Mesendoderm (in vitro differentiated cells): ENCODE measurements at regions not wholly inside any gene's neighbourhood (a gene's known extent, or its start where the extent isn't known, plus 50 kb on each side); places are given as distances from the start of the nearest gene placed in this dataset.
A peak's percentile ranks its signal among the peaks of the same experiment; 100 is the strongest.

ENCODE experiments used
- DNase-seq: peaks from one replicate; pipeline ENCODE4 v3.0.0; 2013
- H2AK5ac ChIP-seq: 2 replicates; pipeline ENCODE4 v1.6.1; 2013; ENCODE audit warnings: low read length, inconsistent platforms
- H2BK120ac ChIP-seq: 2 replicates; pipeline ENCODE4 v1.6.1; 2013; ENCODE audit warnings: low read depth, mild to moderate bottlenecking, low read length, moderate library complexity, mixed read lengths
- H2BK15ac ChIP-seq: replicated peaks from 2 replicates; pipeline ENCODE4 v1.6.1; 2013; ENCODE audit warnings: low read depth, mild to moderate bottlenecking, moderate library complexity
- H2BK5ac ChIP-seq: 2 replicates; pipeline ENCODE4 v1.6.1; 2013; ENCODE audit warnings: low read length, inconsistent platforms
- H3K18ac ChIP-seq: 2 replicates; pipeline ENCODE4 v1.6.1; 2013; ENCODE audit warnings: mild to moderate bottlenecking, low read length, mixed read lengths
- H3K23ac ChIP-seq: one replicate; pipeline ENCODE4 v1.6.1; 2013; ENCODE audit warnings: low read length
- H3K27ac ChIP-seq: 2 replicates; pipeline ENCODE4 v1.5.1; 2013; ENCODE audit warnings: low read depth, mild to moderate bottlenecking, inconsistent platforms, low read length, moderate library complexity
- H3K27me3 ChIP-seq: 2 replicates; pipeline ENCODE4 v1.6.1; 2013; ENCODE audit warnings: low read length, control low read depth, mild to moderate bottlenecking, inconsistent platforms; ENCODE audit not compliant: insufficient read depth, poor library complexity
- H3K36me3 ChIP-seq: 2 replicates; pipeline ENCODE4 v1.6.1; 2013; ENCODE audit warnings: low read length, inconsistent platforms; ENCODE audit not compliant: control insufficient read depth, insufficient read depth
- H3K4ac ChIP-seq: one replicate; pipeline ENCODE4 v1.6.1; 2013; ENCODE audit warnings: low read depth, mild to moderate bottlenecking, low read length, moderate library complexity
- H3K4me1 ChIP-seq: 2 replicates; pipeline ENCODE4 v1.6.1; 2013; ENCODE audit warnings: low read depth, low read length, inconsistent platforms; ENCODE audit not compliant: control insufficient read depth
- H3K4me2 ChIP-seq: 2 replicates; pipeline ENCODE4 v1.6.1; 2013; ENCODE audit warnings: low read length
- H3K4me3 ChIP-seq: 2 replicates; pipeline ENCODE4 v1.5.1; 2013; ENCODE audit warnings: mild to moderate bottlenecking, low read length
- H3K56ac ChIP-seq: one replicate; pipeline ENCODE4 v1.6.1; 2013; ENCODE audit warnings: low read length
- H3K79me1 ChIP-seq: 2 replicates; pipeline ENCODE4 v1.6.1; 2013; ENCODE audit warnings: low read length, inconsistent platforms
- H3K79me2 ChIP-seq: 2 replicates; pipeline ENCODE4 v1.6.1; 2013; ENCODE audit warnings: mild to moderate bottlenecking, low read length; ENCODE audit not compliant: control insufficient read depth, insufficient read depth
- H3K9ac ChIP-seq: 2 replicates; pipeline ENCODE4 v1.6.1; 2013; ENCODE audit warnings: low read length, inconsistent platforms
- H4K5ac ChIP-seq: one replicate; pipeline ENCODE4 v1.6.1; 2013; ENCODE audit warnings: low read length
- H4K8ac ChIP-seq: one replicate; pipeline ENCODE4 v1.6.1; 2013; ENCODE audit warnings: low read depth, mild to moderate bottlenecking, control low read depth, low read length, moderate library complexity
- WGBS: extraction: QIAGEN DNeasy Blood & Tissue Kit; methylation state at CpG from one replicate; pipeline ENCODE4 v1.1.7; 2013; ENCODE audit warnings: low lambda C conversion rate, missing lambda C conversion rate; ENCODE audit not compliant: insufficient coverage; ENCODE audit errors: extremely low coverage; 5-methylcytosine and 5-hydroxymethylcytosine counted together

DNA sequence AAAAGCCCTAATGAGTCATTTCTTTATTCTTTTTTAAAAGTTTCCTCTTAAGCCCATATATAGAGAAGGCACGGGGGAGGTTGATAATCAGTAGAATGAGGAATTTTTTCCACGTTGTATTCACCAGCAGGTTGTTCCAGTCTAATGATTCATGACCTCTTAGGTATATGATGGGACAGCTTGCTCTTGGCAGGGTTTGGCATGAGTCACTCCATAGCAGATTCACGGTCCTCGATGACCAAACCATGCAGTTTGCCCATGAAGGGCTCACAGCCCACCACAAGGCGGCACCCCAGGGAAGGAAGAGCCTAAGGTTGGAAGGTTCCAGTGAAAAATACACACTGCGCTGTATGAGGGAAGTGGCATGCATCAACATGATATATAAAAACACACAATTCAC is 623.8 kb upstream of the DIPK2B start:
- no peaks in the 10 kb centered on the region for H3K27me3 ChIP-seq
- H4K5ac ChIP-seq: no peak overlapping the region
- H3K4me3 ChIP-seq: no peak overlapping the region
- no peak overlapping the region for H4K8ac ChIP-seq
- no peak overlapping the region for H2BK5ac ChIP-seq
- H3K27ac ChIP-seq: no peak overlapping the region
- no CpG with 5 or more reads among the region's 6 CpGs for WGBS
- no peak overlapping the region for H3K18ac ChIP-seq
- H3K4ac ChIP-seq: no peak overlapping the region
- H3K9ac ChIP-seq: no peak overlapping the region
- no peaks in the 10 kb centered on the region for H3K4me1 ChIP-seq
- no peaks in the 10 kb centered on the region for H3K36me3 ChIP-seq
- H2BK15ac ChIP-seq: no peak overlapping the region
- no peak overlapping the region for H2AK5ac ChIP-seq
- H3K56ac ChIP-seq: no peak overlapping the region
- H3K4me2 ChIP-seq: no peak overlapping the region
- DNase-seq: peak; percentile 66
- peaks cover 22% of the 10 kb centered on the region for H3K79me2 ChIP-seq
- no peak overlapping the region for H2BK120ac ChIP-seq
- no peak overlapping the region for H3K23ac ChIP-seq
- no peaks in the 10 kb centered on the region for H3K79me1 ChIP-seq

DNA sequence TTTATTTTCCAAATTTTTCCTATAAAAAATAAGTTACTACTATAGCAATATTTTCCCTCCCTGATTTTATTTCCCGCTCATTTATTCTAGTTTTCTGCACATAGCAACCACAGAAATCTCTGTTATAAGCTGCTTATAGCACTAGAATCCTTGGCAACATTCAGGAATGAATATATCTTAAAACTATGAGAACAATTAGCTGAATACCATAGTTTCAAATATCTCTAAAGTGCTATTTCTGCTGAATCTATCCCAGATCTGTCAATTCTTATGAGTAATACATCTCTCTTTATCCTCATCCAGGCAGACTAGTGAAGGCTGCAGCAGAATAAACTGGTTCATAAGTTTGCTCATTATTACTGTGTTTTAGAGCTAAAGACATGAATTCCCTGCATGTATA is 622.9 kb upstream of the DIPK2B start:
- Histone ChIP-seq H4K5ac (no peak overlapping the region), H3K36me3 (no peaks in the 10 kb centered on the region)
- WGBS: no CpG with 5 or more reads among the region's 1 CpG

DNA sequence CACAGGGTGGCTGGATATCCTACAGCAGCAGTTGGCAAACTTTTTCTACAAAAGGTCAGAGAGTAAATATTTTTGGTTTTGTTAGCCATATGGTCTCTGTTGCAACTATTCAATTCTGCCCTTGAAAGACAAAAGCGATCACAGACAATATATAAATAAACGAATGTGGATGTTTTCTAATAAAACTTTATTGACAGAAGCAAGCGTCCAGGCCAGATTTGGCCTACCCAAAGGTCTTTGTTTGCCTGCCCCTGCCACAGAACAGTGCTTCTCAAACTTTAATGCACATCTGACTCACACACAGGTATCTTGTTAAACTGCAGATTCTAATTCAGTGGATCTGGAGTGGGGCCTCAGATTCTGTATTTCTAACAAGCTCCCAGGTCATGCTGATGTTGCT is 621.4 kb upstream of the DIPK2B start:
- Histone ChIP-seq H3K9ac (no peak overlapping the region), H3K27ac (no peak overlapping the region)
- no CpG with 5 or more reads among the region's 3 CpGs for WGBS

More for the DNA sequence above, 622.9 kb upstream of the DIPK2B start:
- H3K56ac ChIP-seq: no peak overlapping the region
- no peaks in the 10 kb centered on the region for H3K79me1 ChIP-seq
- H3K4me1 ChIP-seq: no peaks in the 10 kb centered on the region
- H3K4me3 ChIP-seq: no peak overlapping the region
- no peak overlapping the region for H3K18ac ChIP-seq
- H3K27me3 ChIP-seq: no peaks in the 10 kb centered on the region
- no peak overlapping the region for H2AK5ac ChIP-seq
- no peak overlapping the region for H4K8ac ChIP-seq
- peaks cover 16% of the 10 kb centered on the region for H3K79me2 ChIP-seq
- H2BK5ac ChIP-seq: no peak overlapping the region
- no peak overlapping the region for H3K27ac ChIP-seq
- DNase-seq: no peak
- H3K9ac ChIP-seq: no peak overlapping the region
- no peak overlapping the region for H2BK120ac ChIP-seq
- no peak overlapping the region for H3K23ac ChIP-seq
- H2BK15ac ChIP-seq: no peak overlapping the region
- H3K4ac ChIP-seq: no peak overlapping the region
- H3K4me2 ChIP-seq: no peak overlapping the region

DNA sequence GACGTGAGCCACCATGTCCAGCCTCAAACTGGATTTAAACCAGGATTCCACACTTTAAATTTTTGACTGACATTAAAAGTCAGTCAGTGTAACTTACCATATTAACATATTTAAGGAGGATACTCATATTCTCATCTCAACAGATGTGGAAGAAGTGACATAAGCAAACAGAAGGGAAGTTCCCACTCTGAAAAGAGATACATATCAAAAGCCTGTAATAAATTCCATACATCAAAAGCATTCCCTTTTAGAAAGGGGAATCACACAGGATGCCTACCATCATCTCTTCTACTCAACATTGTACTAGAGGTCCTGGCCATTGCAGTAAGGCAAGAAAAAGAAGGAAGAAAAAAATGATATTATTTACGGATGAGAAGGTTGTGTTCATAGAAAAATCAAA is 618.2 kb upstream of the DIPK2B start:
- no peak for DNase-seq
- no peak overlapping the region for H3K18ac ChIP-seq
- H2BK15ac ChIP-seq: no peak overlapping the region
- H3K27ac ChIP-seq: no peak overlapping the region
- H4K8ac ChIP-seq: no peak overlapping the region
- no peak overlapping the region for H3K9ac ChIP-seq
- no peak overlapping the region for H3K56ac ChIP-seq
- H2BK5ac ChIP-seq: no peak overlapping the region
- H3K27me3 ChIP-seq: no peaks in the 10 kb centered on the region
- H2BK120ac ChIP-seq: no peak overlapping the region
- H3K79me2 ChIP-seq: peaks cover 17% of the 10 kb centered on the region
- no peak overlapping the region for H4K5ac ChIP-seq
- H3K4ac ChIP-seq: no peak overlapping the region
- H3K23ac ChIP-seq: no peak overlapping the region
- H3K4me3 ChIP-seq: no peak overlapping the region
- H2AK5ac ChIP-seq: no peak overlapping the region
- WGBS: no CpG with 5 or more reads among the region's 2 CpGs
- H3K4me2 ChIP-seq: no peak overlapping the region
- H3K4me1 ChIP-seq: no peaks in the 10 kb centered on the region
- H3K36me3 ChIP-seq: no peaks in the 10 kb centered on the region
- no peaks in the 10 kb centered on the region for H3K79me1 ChIP-seq

More for the DNA sequence above, 621.4 kb upstream of the DIPK2B start:
- Histone ChIP-seq H2AK5ac (no peak overlapping the region), H4K5ac (no peak overlapping the region), H3K36me3 (no peaks in the 10 kb centered on the region), H3K56ac (no peak overlapping the region), H3K4ac (no peak overlapping the region), H3K79me1 (no peaks in the 10 kb centered on the region), H2BK5ac (no peak overlapping the region), H3K4me1 (no peaks in the 10 kb centered on the region), H3K4me3 (no peak overlapping the region), H2BK120ac (no peak overlapping the region), H3K79me2 (peaks cover 11% of the 10 kb centered on the region), H4K8ac (no peak overlapping the region), H3K27me3 (no peaks in the 10 kb centered on the region), H2BK15ac (no peak overlapping the region), H3K4me2 (no peak overlapping the region), H3K18ac (no peak overlapping the region), H3K23ac (no peak overlapping the region)
- DNase-seq: no peak

DNA sequence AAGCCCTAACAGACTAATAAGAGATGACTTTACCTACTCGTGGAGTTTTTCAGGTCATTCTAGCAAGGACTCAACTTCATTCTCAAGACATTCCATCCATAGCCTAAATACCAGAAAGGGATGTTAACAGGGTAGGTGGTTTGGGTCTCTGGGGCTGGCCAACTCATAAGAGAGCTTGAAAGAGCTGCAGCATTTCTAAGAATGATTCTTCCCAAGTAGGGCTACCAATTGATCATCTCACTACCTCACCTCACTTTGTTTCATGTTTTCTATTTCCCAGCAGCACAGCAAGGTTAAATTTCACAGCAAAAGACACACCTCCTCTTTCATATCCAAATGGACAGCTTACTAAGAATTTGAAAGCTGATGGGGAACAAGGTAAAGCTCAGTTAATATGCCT is 614.8 kb upstream of the DIPK2B start:
- H3K4me2 ChIP-seq: no peak overlapping the region
- H3K4me3 ChIP-seq: no peak overlapping the region
- peak; percentile 61 for DNase-seq
- H2BK120ac ChIP-seq: no peak overlapping the region
- no peak overlapping the region for H3K18ac ChIP-seq
- no peak overlapping the region for H2BK15ac ChIP-seq
- no peaks in the 10 kb centered on the region for H3K27me3 ChIP-seq
- no peak overlapping the region for H2AK5ac ChIP-seq
- WGBS: no CpG with 5 or more reads among the region's 1 CpG
- no peaks in the 10 kb centered on the region for H3K36me3 ChIP-seq
- H4K8ac ChIP-seq: no peak overlapping the region
- H3K27ac ChIP-seq: no peak overlapping the region
- H3K4ac ChIP-seq: no peak overlapping the region
- peaks cover 23% of the 10 kb centered on the region for H3K79me2 ChIP-seq
- H3K4me1 ChIP-seq: no peaks in the 10 kb centered on the region
- no peak overlapping the region for H3K9ac ChIP-seq
- H4K5ac ChIP-seq: no peak overlapping the region
- H3K79me1 ChIP-seq: no peaks in the 10 kb centered on the region
- H2BK5ac ChIP-seq: no peak overlapping the region
- no peak overlapping the region for H3K56ac ChIP-seq
- H3K23ac ChIP-seq: no peak overlapping the region

DNA sequence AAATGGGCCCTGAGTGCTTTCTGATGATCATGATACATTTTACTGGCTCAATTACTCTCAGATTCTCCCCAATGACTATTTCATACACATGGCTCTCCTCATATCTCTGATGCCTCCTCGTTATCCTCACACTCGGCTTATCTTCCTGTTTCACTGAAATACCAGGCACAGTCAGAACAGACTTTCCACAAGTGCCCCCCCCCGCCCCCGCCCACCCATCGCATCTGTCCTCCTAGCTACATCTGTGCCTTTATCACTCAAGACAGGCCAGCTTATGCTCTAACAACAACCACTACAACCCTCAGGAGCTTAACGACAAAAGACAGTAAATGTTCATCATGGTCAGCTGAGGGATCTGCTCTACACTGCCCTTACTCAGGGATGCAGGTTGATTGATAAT is 610.6 kb upstream of the DIPK2B start:
- H3K4me2 ChIP-seq: no peak overlapping the region
- peaks cover 40% of the 10 kb centered on the region for H3K79me2 ChIP-seq
- H4K5ac ChIP-seq: no peak overlapping the region
- H3K23ac ChIP-seq: no peak overlapping the region
- H2BK5ac ChIP-seq: no peak overlapping the region
- no peak overlapping the region for H3K18ac ChIP-seq
- no CpG with 5 or more reads among the region's 6 CpGs for WGBS
- no peaks in the 10 kb centered on the region for H3K27me3 ChIP-seq
- H3K36me3 ChIP-seq: no peaks in the 10 kb centered on the region
- H2BK120ac ChIP-seq: no peak overlapping the region
- no peak overlapping the region for H3K9ac ChIP-seq
- H4K8ac ChIP-seq: no peak overlapping the region
- no peak overlapping the region for H3K4ac ChIP-seq
- H3K4me1 ChIP-seq: no peaks in the 10 kb centered on the region
- no peak for DNase-seq
- H2BK15ac ChIP-seq: no peak overlapping the region
- no peak overlapping the region for H3K27ac ChIP-seq
- no peak overlapping the region for H2AK5ac ChIP-seq
- no peak overlapping the region for H3K56ac ChIP-seq
- no peaks in the 10 kb centered on the region for H3K79me1 ChIP-seq
- no peak overlapping the region for H3K4me3 ChIP-seq
